Duodenal mucosa (tissue), 2 donors: ENCODE measurements at regions not wholly inside any gene's neighbourhood (a gene's known extent, or its start where the extent isn't known, plus 50 kb on each side); places are given as distances from the start of the nearest gene placed in this dataset.

ENCODE experiments used
- H3K27ac ChIP-seq: one replicate; pipeline ENCODE4 v1.7.0; 2013; ENCODE audit warnings: low read depth, low read length
- H3K27me3 ChIP-seq, 2 donors: one replicate each; pipeline ENCODE4 v1.7.0; 2013; ENCODE audit warnings: low read length in 2 of 2, control low read depth in 1 of 2; ENCODE audit not compliant: insufficient read depth in 2 of 2, control insufficient read depth in 1 of 2
- H3K36me3 ChIP-seq, 2 donors: one replicate each; pipeline ENCODE4 v1.7.0; 2013; ENCODE audit warnings: low read length in 2 of 2, control low read depth in 1 of 2; ENCODE audit not compliant: insufficient read depth in 2 of 2, control insufficient read depth in 1 of 2
- H3K4me1 ChIP-seq, 2 donors: one replicate each; pipeline ENCODE4 v1.7.0; 2013; ENCODE audit warnings: low read length in 2 of 2, control low read depth in 1 of 2; ENCODE audit not compliant: insufficient read depth in 2 of 2, control insufficient read depth in 1 of 2
- H3K4me3 ChIP-seq, 2 donors: one replicate each; pipeline ENCODE4 v1.7.0; 2013; ENCODE audit warnings: low read length in 2 of 2, low read depth in 1 of 2
- H3K9ac ChIP-seq, 2 donors: one replicate each; pipeline ENCODE4 v1.7.0; 2013; ENCODE audit warnings: low read length in 2 of 2, low read depth in 1 of 2
- H3K9me3 ChIP-seq, 2 donors: one replicate each; pipeline ENCODE4 v1.7.0; 2013; ENCODE audit warnings: low read length in 2 of 2, control low read depth in 1 of 2; ENCODE audit not compliant: control insufficient read depth in 1 of 2

- Histone ChIP-seq H3K27ac (no peak overlapping the region), H3K4me3 (no peak overlapping the region), H3K9ac (no peak overlapping the region), H3K9me3 (peaks cover 8 to 10% of the 10 kb centered on the region in 2 donors), H3K36me3 (no peaks in the 10 kb centered on the region), H3K27me3 (peaks cover 0 to 12% of the 10 kb centered on the region in 2 donors), H3K4me1 (peaks cover 0 to 9% of the 10 kb centered on the region in 2 donors)
Observed at GRCh38 chr2:67649331-67650261, 252.5 kb downstream of the ETAA1 start.

GRCh38 chr2:67650291-67651133, 253.4 kb downstream of the ETAA1 start:
- no peaks in the 10 kb centered on the region for H3K36me3 ChIP-seq
- no peak overlapping the region for H3K27ac ChIP-seq
- H3K27me3 ChIP-seq = peaks cover 0 to 12% of the 10 kb centered on the region in 2 donors
- H3K4me3 ChIP-seq = no peak overlapping the region
- H3K9ac ChIP-seq = no peak overlapping the region
- H3K9me3 ChIP-seq = peaks cover 8 to 10% of the 10 kb centered on the region in 2 donors
- peaks cover 0 to 1% of the 10 kb centered on the region in 2 donors for H3K4me1 ChIP-seq

- H3K9ac ChIP-seq = no peak overlapping the region
- no peaks in the 10 kb centered on the region for H3K4me1 ChIP-seq
- no peak overlapping the region for H3K4me3 ChIP-seq
- no peak overlapping the region for H3K27ac ChIP-seq
- H3K36me3 ChIP-seq = no peaks in the 10 kb centered on the region
- H3K9me3 ChIP-seq = peaks cover 7 to 8% of the 10 kb centered on the region in 2 donors
- peaks cover 0 to 12% of the 10 kb centered on the region in 2 donors for H3K27me3 ChIP-seq
Observed at GRCh38 chr2:67651565-67651964, 254.4 kb downstream of the ETAA1 start.

GRCh38 chr2:67652679-67653078, 255.5 kb downstream of the ETAA1 start:
- peaks cover 0 to 12% of the 10 kb centered on the region in 2 donors for H3K27me3 ChIP-seq
- H3K4me3 ChIP-seq = no peak overlapping the region
- H3K9me3 ChIP-seq = no peaks in the 10 kb centered on the region
- no peaks in the 10 kb centered on the region for H3K36me3 ChIP-seq
- H3K4me1 ChIP-seq = no peaks in the 10 kb centered on the region
- no peak overlapping the region for H3K9ac ChIP-seq
- no peak overlapping the region for H3K27ac ChIP-seq

- Histone ChIP-seq H3K9me3 (no peaks in the 10 kb centered on the region), H3K4me3 (no peak overlapping the region), H3K27ac (no peak overlapping the region), H3K36me3 (no peaks in the 10 kb centered on the region), H3K9ac (no peak overlapping the region), H3K27me3 (no peaks in the 10 kb centered on the region), H3K4me1 (no peaks in the 10 kb centered on the region)
Observed at GRCh38 chr2:67656875-67657274, 259.7 kb downstream of the ETAA1 start.

GRCh38 chr2:67658820-67659219, 261.7 kb downstream of the ETAA1 start:
- Histone ChIP-seq H3K9ac (no peak overlapping the region), H3K36me3 (no peaks in the 10 kb centered on the region), H3K27ac (no peak overlapping the region), H3K4me3 (no peak overlapping the region), H3K4me1 (no peaks in the 10 kb centered on the region), H3K9me3 (no peaks in the 10 kb centered on the region), H3K27me3 (no peaks in the 10 kb centered on the region)

- H3K27ac ChIP-seq = no peak overlapping the region
Observed at GRCh38 chr2:67660015-67660602, 263.0 kb downstream of the ETAA1 start.

GRCh38 chr2:67660871-67661270, 263.7 kb downstream of the ETAA1 start:
- Histone ChIP-seq H3K27ac (no peak overlapping the region), H3K27me3 (no peaks in the 10 kb centered on the region), H3K4me1 (no peaks in the 10 kb centered on the region)

More at GRCh38 chr2:67660015-67660602, 263.0 kb downstream of the ETAA1 start:
- Histone ChIP-seq H3K36me3 (no peaks in the 10 kb centered on the region), H3K4me3 (no peak overlapping the region), H3K4me1 (no peaks in the 10 kb centered on the region), H3K27me3 (no peaks in the 10 kb centered on the region), H3K9me3 (no peaks in the 10 kb centered on the region), H3K9ac (no peak overlapping the region)

GRCh38 chr2:67662222-67662621, 265.1 kb downstream of the ETAA1 start:
- Histone ChIP-seq H3K9me3 (no peaks in the 10 kb centered on the region), H3K4me1 (no peaks in the 10 kb centered on the region), H3K36me3 (no peaks in the 10 kb centered on the region), H3K9ac (no peak overlapping the region), H3K4me3 (no peak overlapping the region), H3K27me3 (no peaks in the 10 kb centered on the region), H3K27ac (no peak overlapping the region)

More at GRCh38 chr2:67660871-67661270, 263.7 kb downstream of the ETAA1 start:
- no peak overlapping the region for H3K4me3 ChIP-seq
- no peak overlapping the region for H3K9ac ChIP-seq
- H3K36me3 ChIP-seq = no peaks in the 10 kb centered on the region
- H3K9me3 ChIP-seq = no peaks in the 10 kb centered on the region
